ENCODE measurements at regions not wholly inside any gene's neighbourhood (a gene's known extent, or its start where the extent isn't known, plus 50 kb on each side); places are given as distances from the start of the nearest gene placed in this dataset.

DNA sequence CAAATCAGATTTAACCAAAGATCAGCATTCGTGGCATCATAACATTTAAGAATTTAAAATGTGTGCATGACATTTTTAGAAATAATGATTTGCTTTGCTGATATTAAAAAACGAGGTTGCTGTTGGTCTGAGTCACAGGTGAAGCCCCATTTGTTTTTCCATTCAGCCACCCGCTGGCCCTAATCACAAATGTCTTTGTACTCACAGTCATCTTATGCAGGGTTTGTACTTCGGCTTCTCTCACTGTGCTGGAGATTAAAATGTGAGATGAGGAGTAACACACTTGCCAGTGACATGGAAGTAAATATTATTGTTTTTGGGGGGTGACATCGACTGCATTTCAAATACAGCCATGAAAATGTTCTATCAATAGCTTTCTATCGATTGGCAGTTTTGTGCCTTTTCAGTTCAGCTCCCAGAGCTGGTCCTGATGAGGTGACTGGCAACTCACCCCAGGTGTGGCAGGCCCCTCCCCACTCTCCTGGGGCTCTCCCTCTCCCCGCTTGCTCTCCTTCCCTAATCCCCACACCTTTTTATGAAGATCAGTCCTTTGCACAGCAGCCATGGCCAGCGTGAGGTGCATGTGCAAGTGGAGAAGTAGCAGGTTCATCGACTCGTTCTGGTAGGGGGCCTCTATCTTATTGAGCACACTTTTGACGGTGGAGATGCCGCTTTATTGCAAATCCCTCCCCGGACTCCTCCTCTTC is 58.8 kb upstream of the FUCA2 start:
- Histone ChIP-seq H3K9me3 (ENCODE audit: control insufficient read depth in 2 of 3, insufficient read depth in 1 of 3, low read length in 3 of 3) (no peaks in the 10 kb centered on the region), H3K9ac (ENCODE audit: low read length in 3 of 3) (no peak overlapping the region), H3K27ac (ENCODE audit: low read depth in 2 of 2, low read length in 2 of 2) (no peak overlapping the region), H3K4me1 (ENCODE audit: control insufficient read depth in 2 of 3, insufficient read depth in 2 of 3, low read depth in 1 of 3, low read length in 3 of 3) (no peaks in the 10 kb centered on the region), H3K36me3 (ENCODE audit: control insufficient read depth in 2 of 3, insufficient read depth in 3 of 3, low read length in 3 of 3) (no peaks in the 10 kb centered on the region), H3K4me3 (ENCODE audit: low read length in 3 of 3) (no peak overlapping the region), H3K27me3 (ENCODE audit: control insufficient read depth, insufficient read depth, low read length) (no peaks in the 10 kb centered on the region)
- intact Hi-C loops (cut with DNase I) = loop anchor here (10.0 kb wide), 1 partner anchor 445 kb away; no protein-coding TSS in a partner anchor
- FAIRE-seq = no peak
- TF ChIP-seq, protein P1, sequence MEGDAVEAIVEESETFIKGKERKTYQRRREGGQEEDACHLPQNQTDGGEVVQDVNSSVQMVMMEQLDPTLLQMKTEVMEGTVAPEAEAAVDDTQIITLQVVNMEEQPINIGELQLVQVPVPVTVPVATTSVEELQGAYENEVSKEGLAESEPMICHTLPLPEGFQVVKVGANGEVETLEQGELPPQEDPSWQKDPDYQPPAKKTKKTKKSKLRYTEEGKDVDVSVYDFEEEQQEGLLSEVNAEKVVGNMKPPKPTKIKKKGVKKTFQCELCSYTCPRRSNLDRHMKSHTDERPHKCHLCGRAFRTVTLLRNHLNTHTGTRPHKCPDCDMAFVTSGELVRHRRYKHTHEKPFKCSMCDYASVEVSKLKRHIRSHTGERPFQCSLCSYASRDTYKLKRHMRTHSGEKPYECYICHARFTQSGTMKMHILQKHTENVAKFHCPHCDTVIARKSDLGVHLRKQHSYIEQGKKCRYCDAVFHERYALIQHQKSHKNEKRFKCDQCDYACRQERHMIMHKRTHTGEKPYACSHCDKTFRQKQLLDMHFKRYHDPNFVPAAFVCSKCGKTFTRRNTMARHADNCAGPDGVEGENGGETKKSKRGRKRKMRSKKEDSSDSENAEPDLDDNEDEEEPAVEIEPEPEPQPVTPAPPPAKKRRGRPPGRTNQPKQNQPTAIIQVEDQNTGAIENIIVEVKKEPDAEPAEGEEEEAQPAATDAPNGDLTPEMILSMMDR (IDR thresholded peaks at IDR 0.05; ENCODE audit: borderline replicate concordance, extremely low read depth, insufficient read depth) = no peak
- DNase-seq = no peak

DNA sequence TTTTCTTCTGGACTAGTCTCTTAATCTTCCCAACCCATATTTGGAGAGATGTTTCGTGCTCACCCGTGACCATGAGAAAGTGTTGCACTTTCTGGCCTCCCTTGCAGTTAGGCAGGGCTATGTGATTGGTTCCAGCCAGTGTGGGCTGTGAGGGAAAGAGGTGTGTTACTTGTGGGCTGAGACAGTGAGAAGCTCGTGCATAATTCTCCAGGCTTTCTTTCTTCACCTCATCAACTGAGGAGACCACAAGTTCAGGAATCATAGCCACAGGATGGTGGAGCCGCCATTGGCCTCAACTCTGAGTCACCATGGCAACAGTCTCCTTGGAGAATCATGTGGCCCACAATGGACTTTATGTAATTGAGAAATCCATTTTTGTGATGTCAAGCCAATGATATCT is 57.5 kb upstream of the FUCA2 start:
- Histone ChIP-seq H3K9me3 (ENCODE audit: control insufficient read depth in 2 of 3, insufficient read depth in 1 of 3, low read length in 3 of 3) (no peaks in the 10 kb centered on the region), H3K9ac (ENCODE audit: low read length in 3 of 3) (no peak overlapping the region), H3K4me3 (ENCODE audit: low read length in 3 of 3) (no peak overlapping the region), H3K4me1 (ENCODE audit: control insufficient read depth in 2 of 3, insufficient read depth in 2 of 3, low read depth in 1 of 3, low read length in 3 of 3) (no peaks in the 10 kb centered on the region), H3K27ac (ENCODE audit: low read depth in 2 of 2, low read length in 2 of 2) (no peak overlapping the region), H3K27me3 (ENCODE audit: control insufficient read depth, insufficient read depth, low read length) (no peaks in the 10 kb centered on the region), H3K36me3 (ENCODE audit: control insufficient read depth in 2 of 3, insufficient read depth in 3 of 3, low read length in 3 of 3) (no peaks in the 10 kb centered on the region)
- intact Hi-C loops (cut with DNase I) = no loop called here
- TF ChIP-seq, protein P1 (IDR thresholded peaks at IDR 0.05; ENCODE audit: borderline replicate concordance, extremely low read depth, insufficient read depth) = no peak
- FAIRE-seq = no peak
- DNase-seq = no peak

DNA sequence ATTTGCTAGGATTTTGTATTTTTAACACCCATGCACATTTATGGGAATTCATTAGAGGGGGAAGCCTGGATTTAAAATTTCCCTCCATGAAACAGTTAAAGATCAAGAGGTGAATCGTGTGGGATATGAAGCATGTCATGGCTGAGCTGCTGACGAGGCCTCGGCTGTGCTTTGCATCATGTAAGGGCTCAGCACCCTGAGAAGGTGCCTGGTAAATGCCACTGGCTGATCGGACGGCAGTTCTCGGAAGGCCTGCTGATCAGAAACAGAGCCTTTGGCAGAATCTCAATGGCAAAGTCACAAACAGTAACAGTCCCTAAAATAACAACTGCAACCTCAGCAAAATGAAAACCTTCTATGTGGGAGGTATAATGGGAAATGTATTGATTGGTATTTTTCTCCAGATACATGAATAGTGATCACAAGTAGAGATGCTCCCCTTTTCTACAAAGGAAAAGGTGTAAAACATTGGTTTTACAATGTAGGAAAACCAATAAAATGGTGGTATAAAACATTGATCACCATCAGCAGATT is 53.0 kb upstream of the FUCA2 start:
- FAIRE-seq (no peak), DNase-seq (no peak)
- Histone ChIP-seq H3K4me3 (ENCODE audit: low read length in 3 of 3) (no peak overlapping the region), H3K9ac (ENCODE audit: low read length in 3 of 3) (no peak overlapping the region), H3K27me3 (ENCODE audit: control insufficient read depth, insufficient read depth, low read length) (no peaks in the 10 kb centered on the region), H3K27ac (ENCODE audit: low read depth in 2 of 2, low read length in 2 of 2) (no peak overlapping the region), H3K36me3 (ENCODE audit: control insufficient read depth in 2 of 3, insufficient read depth in 3 of 3, low read length in 3 of 3) (no peaks in the 10 kb centered on the region), H3K4me1 (ENCODE audit: control insufficient read depth in 2 of 3, insufficient read depth in 2 of 3, low read depth in 1 of 3, low read length in 3 of 3) (no peaks in the 10 kb centered on the region), H3K9me3 (ENCODE audit: control insufficient read depth in 2 of 3, insufficient read depth in 1 of 3, low read length in 3 of 3) (no peaks in the 10 kb centered on the region)
- TF ChIP-seq, protein P1 (IDR thresholded peaks at IDR 0.05; ENCODE audit: borderline replicate concordance, extremely low read depth, insufficient read depth) = no peak
- intact Hi-C loops (cut with DNase I) = no loop called here
